ENCODE measurements at regions not wholly inside any gene's neighbourhood (a gene's known extent, or its start where the extent isn't known, plus 50 kb on each side); places are given as distances from the start of the nearest gene placed in this dataset.
"Not testable (repeated sequence)": the region's sequence is repeated elsewhere in the genome, so short reads cannot be mapped to it uniquely, and the experiment has no call there.

GRCh38 chr3:28615971-28616370, 267.3 kb upstream of the AZI2 start:
- Mint-ChIP-seq H3K36me3 (no peaks in the 10 kb centered on the region), H3K4me3 (no peak overlapping the region), H3K27ac (no peak overlapping the region), H3K9me3 (ENCODE audit: low read depth) (no peaks in the 10 kb centered on the region), H3K27me3 (no peaks in the 10 kb centered on the region), H3K4me1 (ENCODE audit: low read depth) (no peaks in the 10 kb centered on the region)

GRCh38 chr3:28617821-28618220, 269.2 kb upstream of the AZI2 start:
- Mint-ChIP-seq H3K27me3 (peaks cover 2% of the 10 kb centered on the region), H3K9me3 (ENCODE audit: low read depth) (no peaks in the 10 kb centered on the region), H3K27ac (no peak overlapping the region), H3K4me1 (ENCODE audit: low read depth) (no peaks in the 10 kb centered on the region), H3K4me3 (no peak overlapping the region), H3K36me3 (no peaks in the 10 kb centered on the region)

- H3K4me3 Mint-ChIP-seq, result no peak overlapping the region
- H3K27ac Mint-ChIP-seq, result no peak overlapping the region
- H3K4me1 Mint-ChIP-seq (ENCODE audit: low read depth), result no peaks in the 10 kb centered on the region
- peaks cover 4% of the 10 kb centered on the region for H3K9me3 Mint-ChIP-seq (ENCODE audit: low read depth)
- H3K27me3 Mint-ChIP-seq, result peaks cover 3% of the 10 kb centered on the region
- H3K36me3 Mint-ChIP-seq, result no peaks in the 10 kb centered on the region
Observed at GRCh38 chr3:28623106-28623505, 274.5 kb upstream of the AZI2 start.

GRCh38 chr3:28624084-28624483, 275.5 kb upstream of the AZI2 start:
- Mint-ChIP-seq H3K4me1 (ENCODE audit: low read depth) (no peaks in the 10 kb centered on the region), H3K36me3 (no peaks in the 10 kb centered on the region), H3K27me3 (peaks cover 4% of the 10 kb centered on the region), H3K4me3 (no peak overlapping the region), H3K9me3 (ENCODE audit: low read depth) (peaks cover 4% of the 10 kb centered on the region), H3K27ac (no peak overlapping the region)

GRCh38 chr3:28627843-28628242, 279.2 kb upstream of the AZI2 start:
- H3K4me3 Mint-ChIP-seq; H3K36me3 Mint-ChIP-seq; H3K4me1 Mint-ChIP-seq (ENCODE audit: low read depth); H3K27ac Mint-ChIP-seq; H3K9me3 Mint-ChIP-seq (ENCODE audit: low read depth); H3K27me3 Mint-ChIP-seq: not testable (repeated sequence)

GRCh38 chr3:28634019-28634418, 285.4 kb upstream of the AZI2 start:
- H3K27me3 Mint-ChIP-seq, result peaks cover under 1% of the 10 kb centered on the region
- peaks cover 3% of the 10 kb centered on the region for H3K9me3 Mint-ChIP-seq (ENCODE audit: low read depth)
- H3K4me3 Mint-ChIP-seq, result no peak overlapping the region
- H3K36me3 Mint-ChIP-seq, result no peaks in the 10 kb centered on the region
- no peaks in the 10 kb centered on the region for H3K4me1 Mint-ChIP-seq (ENCODE audit: low read depth)
- no peak overlapping the region for H3K27ac Mint-ChIP-seq

- H3K27me3 Mint-ChIP-seq, result no peaks in the 10 kb centered on the region
- H3K4me1 Mint-ChIP-seq (ENCODE audit: low read depth), result no peaks in the 10 kb centered on the region
- H3K27ac Mint-ChIP-seq, result no peak overlapping the region
- H3K4me3 Mint-ChIP-seq, result no peak overlapping the region
- peaks cover 3% of the 10 kb centered on the region for H3K9me3 Mint-ChIP-seq (ENCODE audit: low read depth)
- H3K36me3 Mint-ChIP-seq, result no peaks in the 10 kb centered on the region
Observed at GRCh38 chr3:28637742-28638141, 289.1 kb upstream of the AZI2 start.

GRCh38 chr3:28645149-28645548, 296.5 kb upstream of the AZI2 start:
- peaks cover 2% of the 10 kb centered on the region for H3K27me3 Mint-ChIP-seq
- no peaks in the 10 kb centered on the region for H3K9me3 Mint-ChIP-seq (ENCODE audit: low read depth)
- no peaks in the 10 kb centered on the region for H3K36me3 Mint-ChIP-seq
- H3K4me3 Mint-ChIP-seq, result no peak overlapping the region
- H3K4me1 Mint-ChIP-seq (ENCODE audit: low read depth), result no peaks in the 10 kb centered on the region
- no peak overlapping the region for H3K27ac Mint-ChIP-seq

GRCh38 chr3:28646435-28646834, 297.8 kb upstream of the AZI2 start:
- Mint-ChIP-seq H3K27ac (no peak overlapping the region), H3K4me1 (ENCODE audit: low read depth) (no peaks in the 10 kb centered on the region), H3K27me3 (peaks cover 2% of the 10 kb centered on the region), H3K4me3 (no peak overlapping the region), H3K36me3 (no peaks in the 10 kb centered on the region), H3K9me3 (ENCODE audit: low read depth) (no peaks in the 10 kb centered on the region)

- no peaks in the 10 kb centered on the region for H3K4me1 Mint-ChIP-seq (ENCODE audit: low read depth)
- no peaks in the 10 kb centered on the region for H3K9me3 Mint-ChIP-seq (ENCODE audit: low read depth)
- no peaks in the 10 kb centered on the region for H3K36me3 Mint-ChIP-seq
- peaks cover 2% of the 10 kb centered on the region for H3K27me3 Mint-ChIP-seq
- H3K27ac Mint-ChIP-seq, result no peak overlapping the region
- H3K4me3 Mint-ChIP-seq, result no peak overlapping the region
Observed at GRCh38 chr3:28649266-28649665, 300.6 kb upstream of the AZI2 start.

GRCh38 chr3:28651159-28651558, 302.5 kb upstream of the AZI2 start:
- Mint-ChIP-seq H3K4me1 (ENCODE audit: low read depth) (no peaks in the 10 kb centered on the region), H3K27ac (no peak overlapping the region), H3K27me3 (peaks cover 4% of the 10 kb centered on the region)

GRCh38 chr3:28664123-28664522, 315.5 kb upstream of the AZI2 start:
- no peaks in the 10 kb centered on the region for H3K9me3 Mint-ChIP-seq (ENCODE audit: low read depth)
- no peaks in the 10 kb centered on the region for H3K36me3 Mint-ChIP-seq
- no peak overlapping the region for H3K27ac Mint-ChIP-seq
- H3K4me1 Mint-ChIP-seq (ENCODE audit: low read depth), result no peaks in the 10 kb centered on the region
- H3K27me3 Mint-ChIP-seq, result peaks cover 5% of the 10 kb centered on the region
- H3K4me3 Mint-ChIP-seq, result no peak overlapping the region

More at GRCh38 chr3:28651159-28651558, 302.5 kb upstream of the AZI2 start:
- Mint-ChIP-seq H3K36me3 (no peaks in the 10 kb centered on the region), H3K4me3 (no peak overlapping the region), H3K9me3 (ENCODE audit: low read depth) (no peaks in the 10 kb centered on the region)

GRCh38 chr3:28667646-28668621, 319.3 kb upstream of the AZI2 start:
- no peaks in the 10 kb centered on the region for H3K4me1 Mint-ChIP-seq (ENCODE audit: low read depth)
- no peak overlapping the region for H3K4me3 Mint-ChIP-seq
- peaks cover 2% of the 10 kb centered on the region for H3K27me3 Mint-ChIP-seq
- no peaks in the 10 kb centered on the region for H3K9me3 Mint-ChIP-seq (ENCODE audit: low read depth)
- no peaks in the 10 kb centered on the region for H3K36me3 Mint-ChIP-seq
- H3K27ac Mint-ChIP-seq, result no peak overlapping the region

- H3K9me3 Mint-ChIP-seq (ENCODE audit: low read depth), result no peaks in the 10 kb centered on the region
- no peak overlapping the region for H3K4me3 Mint-ChIP-seq
- H3K36me3 Mint-ChIP-seq, result no peaks in the 10 kb centered on the region
- no peaks in the 10 kb centered on the region for H3K4me1 Mint-ChIP-seq (ENCODE audit: low read depth)
- H3K27ac Mint-ChIP-seq, result no peak overlapping the region
- peaks cover 2% of the 10 kb centered on the region for H3K27me3 Mint-ChIP-seq
Observed at GRCh38 chr3:28669870-28670269, 321.2 kb upstream of the AZI2 start.

- Mint-ChIP-seq H3K9me3 (ENCODE audit: low read depth) (no peaks in the 10 kb centered on the region), H3K4me3 (no peak overlapping the region), H3K27ac (no peak overlapping the region), H3K4me1 (ENCODE audit: low read depth) (no peaks in the 10 kb centered on the region), H3K36me3 (no peaks in the 10 kb centered on the region), H3K27me3 (peaks cover 2% of the 10 kb centered on the region)
Observed at GRCh38 chr3:28672406-28672805, 323.8 kb upstream of the AZI2 start.

GRCh38 chr3:28673446-28673845, 324.8 kb upstream of the AZI2 start:
- H3K4me3 Mint-ChIP-seq, result no peak overlapping the region
- H3K27me3 Mint-ChIP-seq, result peaks cover 3% of the 10 kb centered on the region
- no peak overlapping the region for H3K27ac Mint-ChIP-seq
- no peaks in the 10 kb centered on the region for H3K4me1 Mint-ChIP-seq (ENCODE audit: low read depth)
- no peaks in the 10 kb centered on the region for H3K9me3 Mint-ChIP-seq (ENCODE audit: low read depth)
- no peaks in the 10 kb centered on the region for H3K36me3 Mint-ChIP-seq

Measured in activated naive CD8-positive, alpha-beta T cell (primary cell).